HL-60 (cell line): ENCODE measurements at regions not wholly inside any gene's neighbourhood (a gene's known extent, or its start where the extent isn't known, plus 50 kb on each side); places are given as distances from the start of the nearest gene placed in this dataset.

Experiments
- DNase-seq, 2 experiments: peaks; one replicate each; pipeline ENCODE4 v3.0.0-alpha.2; 2010 to 2020; ENCODE audit warnings: low read depth in 1 of 2, low spot score in 1 of 2
- H3K27ac ChIP-seq: fragments of 250-450 bp; sonication (Bioruptor Pico); replicated peaks from 2 replicates; pipeline ENCODE4 v1.5.1; 2020; ENCODE audit warnings: mild to moderate bottlenecking, moderate library complexity
- H3K27me3 ChIP-seq: fragments of 250-450 bp; sonication (Bioruptor Pico); 2 replicates; pipeline ENCODE4 v1.5.1; 2021; ENCODE audit warnings: mild to moderate bottlenecking, moderate library complexity; ENCODE audit not compliant: insufficient read depth, poor library complexity, severe bottlenecking
- H3K4me3 ChIP-seq: replicated peaks from 2 replicates; pipeline ENCODE4 v1.5.1; 2011; ENCODE audit warnings: mild to moderate bottlenecking, control low read depth, low read length; ENCODE audit not compliant: insufficient read depth
- GABPA ChIP-seq: IDR thresholded peaks from 2 replicates; pipeline ENCODE4 v1.6.1; 2012; ENCODE audit warnings: low read depth
- POLR2AphosphoS5 ChIP-seq: IDR thresholded peaks from 2 replicates; pipeline ENCODE4 v1.6.1; 2012; ENCODE audit warnings: low read depth
- SPI1 ChIP-seq: IDR thresholded peaks from 2 replicates; pipeline ENCODE4 v1.6.1; 2012; ENCODE audit warnings: low read depth, mild to moderate bottlenecking, borderline replicate concordance
- TF ChIP-seq, protein P1 (sequence below): IDR thresholded peaks from 2 replicates; pipeline ENCODE4 v1.6.1; 2012; ENCODE audit warnings: low read depth; ENCODE audit not compliant: insufficient replicate concordance
- TF ChIP-seq, protein P2 (sequence below): IDR thresholded peaks from one replicate; pipeline ENCODE4 v1.5.1; 2011; ENCODE audit warnings: low read length, control low read depth, inconsistent platforms; ENCODE audit not compliant: insufficient read depth

DNA sequence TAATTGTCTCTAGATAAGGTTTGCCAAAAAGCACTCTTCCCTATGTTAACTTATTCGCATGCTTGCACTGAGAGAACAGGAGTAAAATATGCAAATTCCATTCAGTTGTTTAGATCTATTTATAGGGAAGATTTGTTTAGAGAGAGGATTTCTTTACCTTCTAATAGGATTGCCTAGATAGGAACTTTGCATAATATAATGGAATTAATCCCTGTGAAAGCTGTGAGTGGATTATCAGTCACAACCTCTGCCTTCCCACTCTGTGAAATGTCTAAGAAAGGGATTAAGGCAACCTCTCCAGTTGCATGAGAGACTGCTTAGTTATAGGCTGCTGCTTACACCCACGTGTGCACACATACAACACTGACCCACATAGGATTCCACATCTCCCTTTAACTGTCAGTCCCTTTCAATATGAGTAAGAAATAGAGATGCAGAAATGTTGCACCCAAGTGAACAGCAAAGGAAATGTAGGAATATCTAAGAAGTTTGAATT is 83.2 kb downstream of the ALG10B start:
- Histone ChIP-seq H3K4me3 (no peak overlapping the region), H3K27ac (no peak overlapping the region), H3K27me3 (no peaks in the 10 kb centered on the region)
- no peak for DNase-seq
- TF ChIP-seq POLR2AphosphoS5: no peak
- TF ChIP-seq, protein P1, sequence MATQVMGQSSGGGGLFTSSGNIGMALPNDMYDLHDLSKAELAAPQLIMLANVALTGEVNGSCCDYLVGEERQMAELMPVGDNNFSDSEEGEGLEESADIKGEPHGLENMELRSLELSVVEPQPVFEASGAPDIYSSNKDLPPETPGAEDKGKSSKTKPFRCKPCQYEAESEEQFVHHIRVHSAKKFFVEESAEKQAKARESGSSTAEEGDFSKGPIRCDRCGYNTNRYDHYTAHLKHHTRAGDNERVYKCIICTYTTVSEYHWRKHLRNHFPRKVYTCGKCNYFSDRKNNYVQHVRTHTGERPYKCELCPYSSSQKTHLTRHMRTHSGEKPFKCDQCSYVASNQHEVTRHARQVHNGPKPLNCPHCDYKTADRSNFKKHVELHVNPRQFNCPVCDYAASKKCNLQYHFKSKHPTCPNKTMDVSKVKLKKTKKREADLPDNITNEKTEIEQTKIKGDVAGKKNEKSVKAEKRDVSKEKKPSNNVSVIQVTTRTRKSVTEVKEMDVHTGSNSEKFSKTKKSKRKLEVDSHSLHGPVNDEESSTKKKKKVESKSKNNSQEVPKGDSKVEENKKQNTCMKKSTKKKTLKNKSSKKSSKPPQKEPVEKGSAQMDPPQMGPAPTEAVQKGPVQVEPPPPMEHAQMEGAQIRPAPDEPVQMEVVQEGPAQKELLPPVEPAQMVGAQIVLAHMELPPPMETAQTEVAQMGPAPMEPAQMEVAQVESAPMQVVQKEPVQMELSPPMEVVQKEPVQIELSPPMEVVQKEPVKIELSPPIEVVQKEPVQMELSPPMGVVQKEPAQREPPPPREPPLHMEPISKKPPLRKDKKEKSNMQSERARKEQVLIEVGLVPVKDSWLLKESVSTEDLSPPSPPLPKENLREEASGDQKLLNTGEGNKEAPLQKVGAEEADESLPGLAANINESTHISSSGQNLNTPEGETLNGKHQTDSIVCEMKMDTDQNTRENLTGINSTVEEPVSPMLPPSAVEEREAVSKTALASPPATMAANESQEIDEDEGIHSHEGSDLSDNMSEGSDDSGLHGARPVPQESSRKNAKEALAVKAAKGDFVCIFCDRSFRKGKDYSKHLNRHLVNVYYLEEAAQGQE: no peak
- no peak for TF ChIP-seq SPI1

DNA sequence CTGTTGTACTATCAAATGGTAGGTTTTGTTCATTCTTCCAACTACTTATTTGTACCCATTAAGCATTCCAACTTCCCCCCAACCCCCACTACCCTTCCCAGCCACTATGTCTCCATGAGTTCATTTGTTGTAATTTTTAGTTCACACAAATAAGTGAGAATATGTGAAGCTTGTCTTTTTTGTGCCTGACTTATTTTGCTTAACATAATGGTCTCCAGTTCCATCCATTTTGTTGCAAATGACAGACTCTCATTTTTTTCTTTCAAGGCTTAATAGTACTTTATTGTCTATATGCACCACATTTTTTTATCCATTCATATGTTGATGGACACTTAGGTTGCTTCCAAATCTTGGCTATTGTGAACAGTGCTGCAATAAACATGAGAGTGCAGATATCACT is 86.2 kb downstream of the ALG10B start:
- no peak overlapping the region for H3K27ac ChIP-seq
- no peaks in the 10 kb centered on the region for H3K27me3 ChIP-seq
- TF ChIP-seq, protein P1: no peak
- TF ChIP-seq SPI1 (no peak), GABPA (no peak), POLR2AphosphoS5 (no peak)
- TF ChIP-seq, protein P2, sequence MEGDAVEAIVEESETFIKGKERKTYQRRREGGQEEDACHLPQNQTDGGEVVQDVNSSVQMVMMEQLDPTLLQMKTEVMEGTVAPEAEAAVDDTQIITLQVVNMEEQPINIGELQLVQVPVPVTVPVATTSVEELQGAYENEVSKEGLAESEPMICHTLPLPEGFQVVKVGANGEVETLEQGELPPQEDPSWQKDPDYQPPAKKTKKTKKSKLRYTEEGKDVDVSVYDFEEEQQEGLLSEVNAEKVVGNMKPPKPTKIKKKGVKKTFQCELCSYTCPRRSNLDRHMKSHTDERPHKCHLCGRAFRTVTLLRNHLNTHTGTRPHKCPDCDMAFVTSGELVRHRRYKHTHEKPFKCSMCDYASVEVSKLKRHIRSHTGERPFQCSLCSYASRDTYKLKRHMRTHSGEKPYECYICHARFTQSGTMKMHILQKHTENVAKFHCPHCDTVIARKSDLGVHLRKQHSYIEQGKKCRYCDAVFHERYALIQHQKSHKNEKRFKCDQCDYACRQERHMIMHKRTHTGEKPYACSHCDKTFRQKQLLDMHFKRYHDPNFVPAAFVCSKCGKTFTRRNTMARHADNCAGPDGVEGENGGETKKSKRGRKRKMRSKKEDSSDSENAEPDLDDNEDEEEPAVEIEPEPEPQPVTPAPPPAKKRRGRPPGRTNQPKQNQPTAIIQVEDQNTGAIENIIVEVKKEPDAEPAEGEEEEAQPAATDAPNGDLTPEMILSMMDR: no peak
- no peak overlapping the region for H3K4me3 ChIP-seq
- DNase-seq: no peak

DNA sequence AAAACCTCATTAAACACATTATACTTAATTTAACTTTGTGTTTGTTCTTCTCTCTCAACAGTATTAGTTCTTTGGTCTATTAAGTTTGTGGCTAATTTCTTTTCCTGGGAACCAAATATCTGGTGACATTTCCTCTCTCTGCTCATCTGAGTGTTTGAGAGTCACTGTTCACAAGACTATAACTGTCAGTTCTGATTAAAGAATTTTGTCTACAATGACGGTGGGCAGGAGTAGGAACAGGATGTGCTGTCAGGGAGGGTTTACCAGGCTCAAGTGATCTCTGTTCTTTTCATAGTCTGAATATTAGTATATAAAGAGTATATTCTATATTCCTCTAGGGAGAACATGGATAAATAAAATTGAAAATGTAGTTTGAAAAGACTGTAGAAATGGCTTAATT is 92.9 kb downstream of the ALG10B start:
- DNase-seq: no peak
- no peak overlapping the region for H3K4me3 ChIP-seq
- no peak overlapping the region for H3K27ac ChIP-seq
- TF ChIP-seq, protein P2: no peak
- TF ChIP-seq GABPA (no peak), SPI1 (no peak), POLR2AphosphoS5 (no peak)
- TF ChIP-seq, protein P1: no peak
- no peaks in the 10 kb centered on the region for H3K27me3 ChIP-seq
